D721Med (cell line): ENCODE measurements at regions not wholly inside any gene's neighbourhood (a gene's known extent, or its start where the extent isn't known, plus 50 kb on each side); places are given as distances from the start of the nearest gene placed in this dataset.

Experiments
- DNase-seq: peaks from one replicate; pipeline ENCODE4 v3.0.0; 2011; ENCODE audit warnings: low spot score; ENCODE audit not compliant: insufficient read length
- FAIRE-seq: peaks from 2 replicates; lab custom pipeline; 2011; peaks lifted over from hg19 to GRCh38; lab: Jason Lieb, UNC
- CTCF ChIP-seq: IDR thresholded peaks from 2 replicates; pipeline ENCODE4 v1.5.1; 2012; ENCODE audit warnings: mild to moderate bottlenecking, control low read depth; ENCODE audit not compliant: insufficient read depth; ENCODE audit errors: missing control alignments

- FAIRE-seq (no peak), DNase-seq (no peak)
- TF ChIP-seq CTCF: no peak
Observed at GRCh38 chr12:88339966-88340365, 197.9 kb downstream of the TMTC3 start.

- no peak for DNase-seq
- no peak for FAIRE-seq
- no peak for TF ChIP-seq CTCF
Observed at GRCh38 chr12:88342251-88342806, 200.2 kb downstream of the TMTC3 start.

- no peak for FAIRE-seq
- no peak for DNase-seq
- no peak for TF ChIP-seq CTCF
Observed at GRCh38 chr12:88351146-88351545, 209.0 kb downstream of the TMTC3 start.

- FAIRE-seq: no peak
- TF ChIP-seq CTCF: no peak
- DNase-seq: no peak
Observed at GRCh38 chr12:88354691-88355090, 212.6 kb downstream of the TMTC3 start.

- TF ChIP-seq CTCF: no peak
Observed at GRCh38 chr12:88360343-88360742, 218.2 kb downstream of the TMTC3 start.

GRCh38 chr12:88361493-88361892, 218.8 kb downstream of the KITLG start:
- TF ChIP-seq CTCF: no peak
- FAIRE-seq: no peak
- no peak for DNase-seq

More at GRCh38 chr12:88360343-88360742, 218.2 kb downstream of the TMTC3 start:
- FAIRE-seq: no peak
- DNase-seq: no peak

GRCh38 chr12:88362439-88362838, 217.8 kb downstream of the KITLG start:
- FAIRE-seq: no peak
- no peak for TF ChIP-seq CTCF
- no peak for DNase-seq
